PC-3 (cell line): ENCODE measurements at regions not wholly inside any gene's neighbourhood (a gene's known extent, or its start where the extent isn't known, plus 50 kb on each side); places are given as distances from the start of the nearest gene placed in this dataset.

ENCODE experiments used
- EZH2 ChIP-seq: fragments of 300-600 bp; sonication (generic); IDR thresholded peaks from one replicate; pipeline ENCODE4 v1.6.1; 2017; ENCODE audit warnings: antibody characterized with exemption, mild to moderate bottlenecking, low read length; ENCODE audit not compliant: unreplicated experiment
- EZH2phosphoT487 ChIP-seq: fragments of 300-600 bp; sonication (generic); IDR thresholded peaks from 2 replicates; pipeline ENCODE4 v1.6.1; 2018; ENCODE audit warnings: mild to moderate bottlenecking, antibody characterized with exemption, low read length, borderline replicate concordance

GRCh38 chr1:108320849-108321248, 77.0 kb upstream of the NBPF4 start:
- TF ChIP-seq EZH2: no peak
- no peak for TF ChIP-seq EZH2phosphoT487
